ENCODE measurements at regions not wholly inside any gene's neighbourhood (a gene's known extent, or its start where the extent isn't known, plus 50 kb on each side); places are given as distances from the start of the nearest gene placed in this dataset.

DNA sequence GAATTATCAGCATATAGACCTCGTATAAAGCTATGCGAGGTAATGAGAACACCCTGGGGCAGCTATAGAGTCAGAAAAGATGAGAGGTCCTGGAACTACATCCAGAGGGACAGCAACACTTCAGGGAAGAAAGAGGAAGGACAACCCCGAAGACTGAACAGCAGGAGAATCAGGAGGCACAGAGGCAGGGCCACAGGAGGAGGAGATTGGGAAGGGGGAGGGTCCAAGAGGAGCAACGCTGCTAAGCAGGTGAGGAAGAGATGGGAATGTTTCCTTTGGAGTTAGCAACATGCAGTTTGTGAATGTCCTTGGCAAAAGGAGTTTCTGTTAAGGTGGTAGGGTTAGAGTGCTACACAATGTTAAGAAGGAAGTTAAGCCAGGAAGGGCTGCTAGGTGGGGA, 79.5 kb upstream of the OLIG3 start:
- Histone ChIP-seq H3K27me3 (replicated peaks in 1 of 4; ENCODE audit: control extremely low read depth in 1 of 4, control insufficient read depth in 3 of 4, insufficient read depth in 4 of 4, low read length in 3 of 4) (peaks cover 0 to 14% (median 9%) of the 10 kb centered on the region in 4 experiments), H2AFZ (ENCODE audit: insufficient read depth, low read depth, low read length, poor library complexity, severe bottlenecking) (no peak overlapping the region), H3K4me3 (ENCODE audit: control extremely low read depth in 1 of 5, extremely low read depth in 1 of 5, insufficient read depth in 1 of 5, low read depth in 2 of 5, low read length in 4 of 5) (no peak overlapping the region), H3K4me1 (ENCODE audit: control insufficient read depth in 2 of 2, insufficient read depth in 2 of 2, low read length in 2 of 2) (no peaks in the 10 kb centered on the region), H3K9me3 (ENCODE audit: control extremely low read depth in 1 of 3, control insufficient read depth in 2 of 3, insufficient read depth in 1 of 3, low read length in 2 of 3) (no peaks in the 10 kb centered on the region), H3K9ac (ENCODE audit: low read length) (no peak overlapping the region), H3K27ac (ENCODE audit: low read length in 2 of 2) (no peak overlapping the region), H3K79me2 (ENCODE audit: control insufficient read depth, insufficient read depth, low read length) (no peaks in the 10 kb centered on the region), H3K4me2 (replicated peaks; ENCODE audit: low read depth, low read length, poor library complexity, severe bottlenecking) (no peak overlapping the region), H4K20me1 (ENCODE audit: control insufficient read depth, insufficient read depth, low read length, poor library complexity, severe bottlenecking) (no peaks in the 10 kb centered on the region), H3K36me3 (replicated peaks in 1 of 2; ENCODE audit: control extremely low read depth in 1 of 2, control insufficient read depth in 1 of 2, extremely low read depth in 1 of 2, insufficient read depth in 2 of 2, low read length in 1 of 2) (no peaks in the 10 kb centered on the region)
- CTCF ChIA-PET: interaction anchor here (1.2 to 1.3 kb wide), 2 partner anchors 14 to 34 kb away, joined by 3 read pairs; no protein-coding TSS in a partner anchor
- TF ChIP-seq, protein P1, sequence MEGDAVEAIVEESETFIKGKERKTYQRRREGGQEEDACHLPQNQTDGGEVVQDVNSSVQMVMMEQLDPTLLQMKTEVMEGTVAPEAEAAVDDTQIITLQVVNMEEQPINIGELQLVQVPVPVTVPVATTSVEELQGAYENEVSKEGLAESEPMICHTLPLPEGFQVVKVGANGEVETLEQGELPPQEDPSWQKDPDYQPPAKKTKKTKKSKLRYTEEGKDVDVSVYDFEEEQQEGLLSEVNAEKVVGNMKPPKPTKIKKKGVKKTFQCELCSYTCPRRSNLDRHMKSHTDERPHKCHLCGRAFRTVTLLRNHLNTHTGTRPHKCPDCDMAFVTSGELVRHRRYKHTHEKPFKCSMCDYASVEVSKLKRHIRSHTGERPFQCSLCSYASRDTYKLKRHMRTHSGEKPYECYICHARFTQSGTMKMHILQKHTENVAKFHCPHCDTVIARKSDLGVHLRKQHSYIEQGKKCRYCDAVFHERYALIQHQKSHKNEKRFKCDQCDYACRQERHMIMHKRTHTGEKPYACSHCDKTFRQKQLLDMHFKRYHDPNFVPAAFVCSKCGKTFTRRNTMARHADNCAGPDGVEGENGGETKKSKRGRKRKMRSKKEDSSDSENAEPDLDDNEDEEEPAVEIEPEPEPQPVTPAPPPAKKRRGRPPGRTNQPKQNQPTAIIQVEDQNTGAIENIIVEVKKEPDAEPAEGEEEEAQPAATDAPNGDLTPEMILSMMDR (IDR thresholded peaks at IDR 0.05): no peak
- TF ChIP-seq EZH2 (IDR thresholded peaks at IDR 0.05; ENCODE audit: borderline replicate concordance, insufficient read depth, low read depth, low read length, poor library complexity, severe bottlenecking): no peak
- no peak overlapping the region for H3K4me3 Mint-ChIP-seq
- no peaks in the 10 kb centered on the region for H3K9me3 Mint-ChIP-seq (ENCODE audit: insufficient read depth)
- no peak overlapping the region for H3K27ac Mint-ChIP-seq
- peaks cover 42% of the 10 kb centered on the region for H3K27me3 Mint-ChIP-seq
- ATAC-seq (ENCODE audit: low read depth): no peak
- WGBS (ENCODE audit: insufficient coverage): 82% methylated on average over 4 of the region's 4 CpGs
- no peak for DNase-seq
- intact Hi-C loops (cut with micrococcal nuclease): no loop called here
- POLR2A ChIA-PET: no interaction called here
- no peaks in the 10 kb centered on the region for H3K4me1 Mint-ChIP-seq

GRCh38 chr6:137579612-137580011, 85.4 kb upstream of the OLIG3 start:
- 73% methylated on average over 1 of the region's 2 CpGs for WGBS (ENCODE audit: insufficient coverage)
- TF ChIP-seq, protein P1 (IDR thresholded peaks at IDR 0.05): no peak
- TF ChIP-seq EZH2 (IDR thresholded peaks at IDR 0.05; ENCODE audit: borderline replicate concordance, insufficient read depth, low read depth, low read length, poor library complexity, severe bottlenecking): no peak
- Histone ChIP-seq H3K27ac (ENCODE audit: low read length in 2 of 2) (no peak overlapping the region), H3K79me2 (ENCODE audit: control insufficient read depth, insufficient read depth, low read length) (no peaks in the 10 kb centered on the region), H4K20me1 (ENCODE audit: control insufficient read depth, insufficient read depth, low read length, poor library complexity, severe bottlenecking) (no peaks in the 10 kb centered on the region), H3K9ac (ENCODE audit: low read length) (no peak overlapping the region), H2AFZ (ENCODE audit: insufficient read depth, low read depth, low read length, poor library complexity, severe bottlenecking) (no peak overlapping the region), H3K4me3 (ENCODE audit: control extremely low read depth in 1 of 5, extremely low read depth in 1 of 5, insufficient read depth in 1 of 5, low read depth in 2 of 5, low read length in 4 of 5) (no peak overlapping the region), H3K9me3 (ENCODE audit: control extremely low read depth in 1 of 3, control insufficient read depth in 2 of 3, insufficient read depth in 1 of 3, low read length in 2 of 3) (no peaks in the 10 kb centered on the region), H3K4me1 (ENCODE audit: control insufficient read depth in 2 of 2, insufficient read depth in 2 of 2, low read length in 2 of 2) (peaks cover 11 to 12% of the 10 kb centered on the region in 2 donors), H3K4me2 (replicated peaks; ENCODE audit: low read depth, low read length, poor library complexity, severe bottlenecking) (no peak overlapping the region), H3K36me3 (replicated peaks in 1 of 2; ENCODE audit: control extremely low read depth in 1 of 2, control insufficient read depth in 1 of 2, extremely low read depth in 1 of 2, insufficient read depth in 2 of 2, low read length in 1 of 2) (no peaks in the 10 kb centered on the region), H3K27me3 (replicated peaks in 1 of 4; ENCODE audit: control extremely low read depth in 1 of 4, control insufficient read depth in 3 of 4, insufficient read depth in 4 of 4, low read length in 3 of 4) (peaks cover 0 to 3% (median under 1%) of the 10 kb centered on the region in 4 experiments)
- POLR2A ChIA-PET: no interaction called here
- Mint-ChIP-seq H3K4me1 (peaks cover 10% of the 10 kb centered on the region), H3K4me3 (no peak overlapping the region), H3K9me3 (ENCODE audit: insufficient read depth) (no peaks in the 10 kb centered on the region), H3K27ac (no peak overlapping the region), H3K27me3 (peaks cover 14% of the 10 kb centered on the region)
- ATAC-seq (ENCODE audit: low read depth) (no peak), DNase-seq (no peak)
- CTCF ChIA-PET: no interaction called here
- intact Hi-C loops (cut with micrococcal nuclease): no loop called here
